GM12892 (cell line): ENCODE measurements at regions not wholly inside any gene's neighbourhood (a gene's known extent, or its start where the extent isn't known, plus 50 kb on each side); places are given as distances from the start of the nearest gene placed in this dataset.

ENCODE experiments used
- POLR2A ChIP-seq: IDR thresholded peaks from 2 replicates; pipeline ENCODE4 v1.6.1; 2011; ENCODE audit warnings: low read depth, low read length, control low read depth
- POLR2AphosphoS5 ChIP-seq: IDR thresholded peaks from 2 replicates; pipeline ENCODE4 v1.6.1; 2011; ENCODE audit warnings: low read depth, low read length, control low read depth

DNA sequence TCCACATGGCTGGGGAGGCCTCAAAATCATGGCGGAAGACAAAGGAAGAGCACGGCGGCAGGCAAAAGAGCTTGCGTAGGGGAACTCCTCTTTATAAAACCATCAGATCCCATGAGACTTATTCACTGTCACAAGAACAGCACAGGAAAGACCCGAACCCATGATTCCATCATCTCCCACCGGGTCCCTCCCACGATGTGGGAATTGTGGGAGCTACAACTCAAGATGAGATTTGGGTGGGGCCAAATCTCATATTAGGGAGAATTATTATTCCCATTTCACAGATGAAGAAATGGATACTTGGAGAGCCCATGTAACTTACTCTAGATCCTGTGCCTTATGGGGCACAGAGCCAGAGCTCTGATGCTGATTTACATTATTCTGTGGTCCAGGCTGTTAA is 322.6 kb downstream of the PCNX1 start:
- TF ChIP-seq POLR2AphosphoS5 (no peak), POLR2A (no peak)
